IMR-90 (cell line): ENCODE measurements at regions not wholly inside any gene's neighbourhood (a gene's known extent, or its start where the extent isn't known, plus 50 kb on each side); places are given as distances from the start of the nearest gene placed in this dataset.

Source experiments
- ATAC-seq: fragments of 200-7000 bp; cut with Tn5 transposase; 2 replicates; pipeline ENCODE4 v1.9.1; 2020; ENCODE audit warnings: low read depth, mild to moderate bottlenecking, moderate library complexity
- BruUV-seq: library from RNA; stranded (reverse); fragments of 400-500 nt; replicated peaks from 2 replicates; lab custom pipeline; 2021; lab: Mats Ljungman, UMichigan
- CTCF ChIA-PET: fragments of 300-600 bp; formaldehyde crosslinking; extraction: SDS; loops from one replicate; lab custom pipeline; 2021; ENCODE audit warnings: antibody characterized with exemption; lab: Yijun Ruan, JAX
- POLR2A ChIA-PET: fragments of 300-600 bp; sonication (Branson Sonifier 250); formaldehyde crosslinking; loops from one replicate; lab custom pipeline; 2022; ENCODE audit warnings: antibody characterized with exemption; ENCODE audit not compliant: unreplicated experiment; lab: Charles Lee
- DNase-seq: peaks from one replicate; pipeline ENCODE4 v3.0.0; 2013
- H2AFZ ChIP-seq: replicated peaks from 2 replicates; pipeline ENCODE3; 2013; ENCODE audit warnings: low read length, mild to moderate bottlenecking; ENCODE audit not compliant: poor library complexity
- H2AK5ac ChIP-seq: 2 replicates; pipeline ENCODE4 v1.6.1; 2013; ENCODE audit warnings: low read depth, low read length, inconsistent platforms
- H2AK9ac ChIP-seq: replicated peaks from 2 replicates; pipeline ENCODE3; 2013; ENCODE audit warnings: mild to moderate bottlenecking, low read depth, low read length, moderate library complexity; ENCODE audit not compliant: poor library complexity
- H2BK120ac ChIP-seq: 2 replicates; pipeline ENCODE4 v1.6.1; 2013; ENCODE audit warnings: low read depth, low read length, inconsistent platforms
- H2BK15ac ChIP-seq: 3 replicates; pipeline ENCODE4 v1.6.1; 2013; ENCODE audit warnings: low read depth, low read length, inconsistent platforms
- H2BK20ac ChIP-seq: 2 replicates; pipeline ENCODE4 v1.6.1; 2013; ENCODE audit warnings: low read depth, mild to moderate bottlenecking, inconsistent platforms, low read length, moderate library complexity
- H2BK5ac ChIP-seq: 2 replicates; pipeline ENCODE4 v1.6.1; 2013; ENCODE audit warnings: mild to moderate bottlenecking, low read depth, low read length, inconsistent platforms; ENCODE audit not compliant: poor library complexity, severe bottlenecking
- H3K14ac ChIP-seq: replicated peaks from 2 replicates; pipeline ENCODE4 v1.6.1; 2013; ENCODE audit warnings: low read depth, low read length, inconsistent platforms
- H3K18ac ChIP-seq: 2 replicates; pipeline ENCODE4 v1.6.1; 2013; ENCODE audit warnings: low read depth, low read length, control low read depth
- H3K23ac ChIP-seq: 2 replicates; pipeline ENCODE4 v1.6.1; 2013; ENCODE audit warnings: low read depth, low read length, inconsistent platforms
- H3K27ac ChIP-seq: 2 replicates; pipeline ENCODE4 v1.5.1; 2013; ENCODE audit warnings: mild to moderate bottlenecking, control low read depth, low read length; ENCODE audit not compliant: insufficient read depth
- H3K27me3 ChIP-seq: 2 replicates; pipeline ENCODE4 v1.6.1; 2013; ENCODE audit warnings: low read length; ENCODE audit not compliant: control insufficient read depth, insufficient read depth
- H3K36me3 ChIP-seq: 2 replicates; pipeline ENCODE4 v1.6.1; 2013; ENCODE audit warnings: low read length, mixed read lengths; ENCODE audit not compliant: control insufficient read depth, insufficient read depth
- H3K4ac ChIP-seq: 2 replicates; pipeline ENCODE4 v1.6.1; 2013; ENCODE audit warnings: low read depth, low read length, inconsistent platforms
- H3K4me1 ChIP-seq: 2 replicates; pipeline ENCODE4 v1.6.1; 2013; ENCODE audit warnings: low read length, mixed read lengths; ENCODE audit not compliant: control insufficient read depth, insufficient read depth
- H3K4me2 ChIP-seq: 2 replicates; pipeline ENCODE4 v1.6.1; 2013; ENCODE audit warnings: low read depth, mild to moderate bottlenecking, control low read depth, low read length, moderate library complexity
- H3K4me3 ChIP-seq: 2 replicates; pipeline ENCODE4 v1.5.1; 2013; ENCODE audit warnings: low read depth, mild to moderate bottlenecking, control low read depth, low read length, moderate library complexity; ENCODE audit not compliant: insufficient read depth
- H3K56ac ChIP-seq: 2 replicates; pipeline ENCODE4 v1.6.1; 2013; ENCODE audit warnings: low read length, inconsistent platforms; ENCODE audit not compliant: insufficient read depth; ENCODE audit errors: extremely low read depth
- H3K79me1 ChIP-seq, 2 experiments: 2 replicates each; pipeline ENCODE4 v1.6.1; 2013; ENCODE audit warnings: low read length in 2 of 2, inconsistent platforms in 1 of 2, low read depth in 1 of 2
- H3K9ac ChIP-seq: 2 replicates; pipeline ENCODE4 v1.6.1; 2013; ENCODE audit warnings: low read depth, low read length, control low read depth
- H3K9me1 ChIP-seq: 2 replicates; pipeline ENCODE4 v1.6.1; 2013; ENCODE audit warnings: low read length, inconsistent platforms; ENCODE audit not compliant: insufficient read depth
- H3K9me3 ChIP-seq: 2 replicates; pipeline ENCODE4 v1.6.1; 2013; ENCODE audit warnings: low read length; ENCODE audit not compliant: control insufficient read depth, insufficient read depth
- H4K20me1 ChIP-seq: 2 replicates; pipeline ENCODE4 v1.6.1; 2013; ENCODE audit warnings: low read length, inconsistent platforms; ENCODE audit not compliant: insufficient read depth
- H4K5ac ChIP-seq: 2 replicates; pipeline ENCODE4 v1.6.1; 2013; ENCODE audit warnings: mild to moderate bottlenecking, low read depth, low read length, control low read depth
- H4K8ac ChIP-seq, 2 experiments: 2 replicates each; pipeline ENCODE4 v1.6.1; 2013; ENCODE audit warnings: low read depth in 2 of 2, low read length in 2 of 2, control low read depth in 1 of 2, inconsistent platforms in 1 of 2
- H4K91ac ChIP-seq: 2 replicates; pipeline ENCODE4 v1.6.1; 2013; ENCODE audit warnings: low read depth, low read length, inconsistent platforms; ENCODE audit not compliant: insufficient read depth
- CHD1 ChIP-seq: IDR thresholded peaks from 2 replicates; pipeline ENCODE4 v1.6.1; 2012; ENCODE audit warnings: low read depth, low read length, improper control_type of control experiment
- CTCF ChIP-seq: conservative IDR thresholded peaks from 2 replicates; pipeline ENCODE4 v1.5.1; 2012; ENCODE audit warnings: mild to moderate bottlenecking, low read depth, low read length, improper control_type of control experiment
- ELK1 ChIP-seq: fragments of 150-350 bp; IDR thresholded peaks from 2 replicates; pipeline ENCODE4 v1.6.1; 2016; ENCODE audit warnings: low read depth, mild to moderate bottlenecking, low read length, moderate library complexity, borderline replicate concordance
- FOS ChIP-seq: fragments of 150-350 bp; IDR thresholded peaks from 2 replicates; pipeline ENCODE4 v1.6.1; 2016; ENCODE audit warnings: low read depth, low read length
- MAFK ChIP-seq: IDR thresholded peaks from 2 replicates; pipeline ENCODE4 v1.6.1; 2012; ENCODE audit warnings: low read depth, low read length, improper control_type of control experiment
- MAZ ChIP-seq: IDR thresholded peaks from 2 replicates; pipeline ENCODE4 v1.6.1; 2012; ENCODE audit warnings: low read depth, mild to moderate bottlenecking, low read length, improper control_type of control experiment, moderate library complexity, borderline replicate concordance
- NFE2L2 ChIP-seq: fragments of 150-350 bp; IDR thresholded peaks from 2 replicates; pipeline ENCODE4 v1.6.1; 2016; ENCODE audit warnings: low read depth, mild to moderate bottlenecking, low read length
- RFX5 ChIP-seq: IDR thresholded peaks from 2 replicates; pipeline ENCODE4 v1.8.0; 2012; ENCODE audit warnings: low read depth, mild to moderate bottlenecking, low read length, moderate library complexity
- SMC3 ChIP-seq: fragments of 150-350 bp; IDR thresholded peaks from 2 replicates; pipeline ENCODE4 v1.6.1; 2016; ENCODE audit warnings: low read depth, mild to moderate bottlenecking, antibody characterized with exemption, low read length, moderate library complexity
- WGBS, 2 experiments: methylation state at CpG; one replicate each; pipeline versions ENCODE4 v1.1.5 to v1.1.7; 2013; ENCODE audit warnings: missing lambda C conversion rate in 2 of 2; ENCODE audit not compliant: insufficient read length in 1 of 2; ENCODE audit errors: extremely low coverage in 2 of 2; 5-methylcytosine and 5-hydroxymethylcytosine counted together
- dilution Hi-C: fragments of 300-500 bp; cut with HindIII; formaldehyde crosslinking; loops from one replicate; pipeline ENCODE4 v1.14.3; 2018; ENCODE audit warnings: low sequenced_read_pairs; ENCODE audit not compliant: unreplicated experiment
- in situ Hi-C: fragments of 300-500 bp; cut with MboI; formaldehyde crosslinking; loops from 3 replicates; pipeline ENCODE4 v1.14.3; 2019; ENCODE audit warnings: low sequenced_read_pairs, inconsistent platforms, mixed read lengths
- intact Hi-C: fragments of 100-400 bp; cut with micrococcal nuclease; formaldehyde crosslinking; loops from 2 replicates; pipeline ENCODE4 v1.10.0; 2022

GRCh38 chr5:54720341-54720740 is 202.8 kb downstream of the SNX18 start:
- Histone ChIP-seq H3K36me3 (no peaks in the 10 kb centered on the region), H3K9me1 (peaks cover 17% of the 10 kb centered on the region), H3K23ac (peak overlapping the region; percentile 17; the same call in 1 of the 2 replicates), H3K56ac (no peak overlapping the region), H2BK5ac (peak overlapping the region; percentile 73), H2AFZ (no peak overlapping the region), H3K14ac (peak overlapping the region; percentile 19; the same call in 1 of the 2 replicates), H3K27ac (peak overlapping the region; percentile 81), H3K4ac (peak overlapping the region; percentile 91), H3K18ac (peak overlapping the region; percentile 57), H2BK20ac (peak overlapping the region; percentile 76; the same call in 1 of the 2 replicates), H4K20me1 (no peaks in the 10 kb centered on the region), H3K9ac (no peak overlapping the region), H3K79me1 (peaks cover 0 to 13% of the 10 kb centered on the region in 2 experiments; a peak in 2 of 4 replicates), H4K5ac (peak overlapping the region; percentile 36), H2AK5ac (peak overlapping the region; percentile 92; the same call in 1 of the 2 replicates), H2BK15ac (peak overlapping the region; percentile 71; the same call in 2 of the 3 replicates), H4K8ac (peak overlapping the region in 1 of 2 experiments; percentile 85; a peak in 1 of 4 replicates), H3K4me1 (peaks cover 22% of the 10 kb centered on the region), H4K91ac (peak overlapping the region; percentile 88), H3K9me3 (no peaks in the 10 kb centered on the region), H3K4me2 (no peak overlapping the region), H3K27me3 (no peaks in the 10 kb centered on the region), H2AK9ac (no peak overlapping the region), H2BK120ac (peak overlapping the region; percentile 90), H3K4me3 (no peak overlapping the region)
- no peak for ATAC-seq
- dilution Hi-C loops (no loop called here), intact Hi-C loops (no loop called here), in situ Hi-C loops (no loop called here)
- ChIA-PET POLR2A (no interaction called here), CTCF (interaction anchor here (0.9 kb wide), 1 partner anchor 17 kb away, joined by 3 read pairs; no protein-coding TSS in a partner anchor)
- 100% methylated on average over 1 of the region's 3 CpGs; no CpG with 5 or more reads in 1 of the 2 experiments for WGBS, 2 experiments
- DNase-seq: no peak
- no peak for TF ChIP-seq ELK1
- no peak for TF ChIP-seq FOS
- no peak for TF ChIP-seq SMC3
- TF ChIP-seq NFE2L2: no peak
- no peak for TF ChIP-seq CTCF
- TF ChIP-seq MAFK: no peak
- no peak for TF ChIP-seq CHD1
- no peak for TF ChIP-seq RFX5
- TF ChIP-seq MAZ: no peak
- BruUV-seq: no TSS peak
